GM12874 (cell line): ENCODE measurements at regions not wholly inside any gene's neighbourhood (a gene's known extent, or its start where the extent isn't known, plus 50 kb on each side); places are given as distances from the start of the nearest gene placed in this dataset.

Experiments used
- CTCF ChIP-seq: IDR thresholded peaks from 2 replicates; pipeline ENCODE4 v1.5.1; 2011; ENCODE audit warnings: low read depth, mild to moderate bottlenecking, control low read depth, low read length, moderate library complexity; ENCODE audit not compliant: insufficient read depth

- no peak for TF ChIP-seq CTCF
Observed at GRCh38 chr2:236714080-236714479, 144.5 kb downstream of the ACKR3 start.

DNA sequence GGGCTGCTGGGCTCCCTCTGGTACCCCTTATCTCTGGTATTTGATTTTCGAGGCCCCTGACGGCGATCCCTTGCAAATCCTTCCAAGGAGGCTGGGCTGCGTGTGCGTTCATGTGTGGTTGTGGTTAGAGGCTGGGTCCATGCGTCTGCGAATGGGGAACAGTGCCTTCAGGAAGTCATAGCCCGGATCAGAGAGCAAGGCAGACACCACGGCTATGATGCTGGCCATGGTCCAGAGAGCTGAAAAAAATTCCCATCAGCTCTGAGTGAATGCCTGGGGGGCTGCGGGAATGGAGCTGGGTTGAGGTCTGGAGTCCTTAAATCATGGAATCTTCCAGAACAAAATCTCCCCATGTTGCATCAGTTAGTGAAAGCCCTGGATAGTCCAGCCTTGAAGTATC is 145.5 kb downstream of the ACKR3 start:
- TF ChIP-seq CTCF = no peak

- no peak for TF ChIP-seq CTCF
Observed at GRCh38 chr2:236715491-236715961, 145.9 kb downstream of the ACKR3 start.

- TF ChIP-seq CTCF = no peak
Observed at GRCh38 chr2:236717120-236717519, 147.5 kb downstream of the ACKR3 start.

- no peak for TF ChIP-seq CTCF
Observed at GRCh38 chr2:236717729-236718128, 148.1 kb downstream of the ACKR3 start.

- TF ChIP-seq CTCF = no peak
Observed at GRCh38 chr2:236718207-236718992, 148.8 kb downstream of the ACKR3 start.

DNA sequence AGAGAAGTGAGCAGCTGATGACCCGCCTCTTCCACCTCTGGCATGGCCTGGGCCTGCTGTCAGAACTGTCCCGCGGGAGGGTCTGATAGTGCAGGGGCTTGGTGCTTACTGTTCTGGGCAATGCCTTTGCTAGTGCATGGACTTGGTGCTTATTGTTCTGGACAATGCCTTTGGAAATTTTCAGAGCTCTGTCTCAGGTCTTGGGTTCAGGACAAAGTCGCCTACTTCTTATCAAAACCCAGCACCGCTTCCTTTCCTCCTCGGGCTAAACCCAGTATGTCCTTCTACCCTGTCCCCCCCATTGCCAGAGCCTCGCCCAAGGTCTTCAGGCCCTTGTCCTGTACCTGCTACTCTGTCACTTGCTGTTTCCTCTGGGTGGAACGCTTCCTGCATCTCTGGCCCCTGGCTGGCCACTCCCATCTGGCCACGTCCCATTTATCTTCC is 149.6 kb downstream of the ACKR3 start:
- no peak for TF ChIP-seq CTCF
